ENCODE measurements at regions not wholly inside any gene's neighbourhood (a gene's known extent, or its start where the extent isn't known, plus 50 kb on each side); places are given as distances from the start of the nearest gene placed in this dataset.

DNA sequence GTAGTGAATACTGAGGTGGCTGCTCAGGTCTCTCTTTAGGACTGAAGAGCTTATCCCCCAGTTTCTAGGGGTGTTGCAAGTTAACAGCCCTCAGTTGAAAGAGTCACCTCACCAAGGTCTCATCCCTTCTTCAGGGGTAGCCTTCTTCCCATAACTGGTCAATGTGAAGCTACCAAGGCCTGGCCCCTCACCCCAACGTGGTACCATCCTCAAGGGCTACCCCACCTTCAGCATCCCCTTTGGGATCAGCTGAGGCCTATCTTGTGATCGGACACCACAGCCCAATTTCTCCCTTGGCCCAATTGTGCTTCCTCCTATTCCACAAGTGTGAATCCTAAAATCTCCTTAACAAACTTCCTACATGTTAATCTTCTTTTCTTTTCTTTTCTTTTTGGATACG is 289.5 kb upstream of the MKLN1 start:
- Histone ChIP-seq H3K9ac (ENCODE audit: low read length) (peak overlapping the region; percentile 17), H3K14ac (ENCODE audit: low read length in 2 of 2) (no peak overlapping the region), H4K91ac (ENCODE audit: low read length) (no peak overlapping the region), H3K4me3 (ENCODE audit: insufficient read depth in 1 of 2, low read depth in 1 of 2, low read length in 2 of 2) (no peak overlapping the region), H3K18ac (ENCODE audit: low read depth in 1 of 2, low read length in 2 of 2) (no peak overlapping the region), H2AK5ac (ENCODE audit: low read length, severe bottlenecking) (no peak overlapping the region), H2BK5ac (ENCODE audit: low read depth, low read length, poor library complexity, severe bottlenecking) (no peak overlapping the region), H2BK120ac (ENCODE audit: low read depth, low read length) (no peak overlapping the region), H3K36me3 (ENCODE audit: control insufficient read depth in 1 of 2, insufficient read depth in 2 of 2, low read depth in 1 of 2, low read length in 2 of 2) (peaks cover 0 to 56% of the 10 kb centered on the region in 2 experiments), H3K4me1 (ENCODE audit: control insufficient read depth, insufficient read depth, low read depth, low read length) (peaks cover 9% of the 10 kb centered on the region), H3K79me1 (replicated peaks; ENCODE audit: low read length, poor library complexity, severe bottlenecking) (peaks cover 12% of the 10 kb centered on the region), H3K4me2 (ENCODE audit: low read length, poor library complexity, severe bottlenecking) (no peak overlapping the region), H3K27me3 (ENCODE audit: control insufficient read depth in 1 of 2, insufficient read depth in 1 of 2, low read length in 2 of 2) (no peaks in the 10 kb centered on the region), H4K8ac (ENCODE audit: low read length) (no peak overlapping the region), H3K4ac (ENCODE audit: low read depth in 1 of 2, low read length in 2 of 2) (no peak overlapping the region), H3K9me3 (ENCODE audit: control insufficient read depth, low read length) (no peaks in the 10 kb centered on the region), H2BK15ac (ENCODE audit: low read depth, poor library complexity, severe bottlenecking) (no peak overlapping the region), H3K27ac (ENCODE audit: low read length, poor library complexity, severe bottlenecking) (no peak overlapping the region), H2AFZ (ENCODE audit: low read depth, low read length) (no peak overlapping the region), H3K23ac (ENCODE audit: low read length in 2 of 2) (no peak overlapping the region), H2BK12ac (ENCODE audit: low read length in 2 of 2) (peak overlapping the region in 1 of 2 experiments; percentile 73)
- WGBS, result 94% methylated on average over 3 of the region's 3 CpGs
- DNase-seq, result no peak

DNA sequence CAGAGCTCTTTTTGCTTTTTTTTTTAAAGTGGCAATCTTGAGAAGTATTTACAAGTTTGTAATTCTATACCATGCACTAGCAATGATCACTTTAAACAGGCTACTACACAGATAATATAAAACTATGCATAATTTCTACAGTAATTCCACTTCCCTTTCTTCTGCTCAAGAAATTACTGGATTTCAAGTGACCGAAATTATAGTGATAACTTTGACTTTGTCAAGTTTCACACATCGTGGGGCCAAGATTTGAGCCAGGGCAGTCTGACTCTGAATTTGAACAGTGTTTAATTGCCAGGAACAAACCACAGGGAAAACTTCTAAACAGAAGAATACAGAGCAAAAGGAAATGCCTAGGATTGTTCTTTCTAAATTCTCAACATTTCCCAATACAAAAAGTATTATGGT is 288.3 kb upstream of the MKLN1 start:
- peaks cover 9% of the 10 kb centered on the region for H3K79me1 ChIP-seq (replicated peaks; ENCODE audit: low read length, poor library complexity, severe bottlenecking)
- no peak overlapping the region for H2BK120ac ChIP-seq (ENCODE audit: low read depth, low read length)
- H3K9ac ChIP-seq (ENCODE audit: low read length), result peak overlapping the region; percentile 60
- WGBS, result 61% methylated on average over 2 of the region's 2 CpGs
- H3K36me3 ChIP-seq (ENCODE audit: control insufficient read depth in 1 of 2, insufficient read depth in 2 of 2, low read depth in 1 of 2, low read length in 2 of 2), result peaks cover 0 to 47% of the 10 kb centered on the region in 2 experiments
- H2AK5ac ChIP-seq (ENCODE audit: low read length, severe bottlenecking), result no peak overlapping the region
- no peak overlapping the region for H3K23ac ChIP-seq (ENCODE audit: low read length in 2 of 2)
- H2BK15ac ChIP-seq (ENCODE audit: low read depth, poor library complexity, severe bottlenecking), result no peak overlapping the region
- no peak overlapping the region for H3K14ac ChIP-seq (ENCODE audit: low read length in 2 of 2)
- H4K8ac ChIP-seq (ENCODE audit: low read length), result no peak overlapping the region
- H3K27ac ChIP-seq (ENCODE audit: low read length, poor library complexity, severe bottlenecking), result no peak overlapping the region
- peaks cover 7% of the 10 kb centered on the region for H3K4me1 ChIP-seq (ENCODE audit: control insufficient read depth, insufficient read depth, low read depth, low read length)
- H3K9me3 ChIP-seq (ENCODE audit: control insufficient read depth, low read length), result no peaks in the 10 kb centered on the region
- H4K91ac ChIP-seq (ENCODE audit: low read length), result no peak overlapping the region
- H3K18ac ChIP-seq (ENCODE audit: low read depth in 1 of 2, low read length in 2 of 2), result no peak overlapping the region
- H2BK5ac ChIP-seq (ENCODE audit: low read depth, low read length, poor library complexity, severe bottlenecking), result no peak overlapping the region
- no peak overlapping the region for H2AFZ ChIP-seq (ENCODE audit: low read depth, low read length)
- H3K4me2 ChIP-seq (ENCODE audit: low read length, poor library complexity, severe bottlenecking), result no peak overlapping the region
- DNase-seq, result no peak
- no peaks in the 10 kb centered on the region for H3K27me3 ChIP-seq (ENCODE audit: control insufficient read depth in 1 of 2, insufficient read depth in 1 of 2, low read length in 2 of 2)
- no peak overlapping the region for H3K4me3 ChIP-seq (ENCODE audit: insufficient read depth in 1 of 2, low read depth in 1 of 2, low read length in 2 of 2)
- H2BK12ac ChIP-seq (ENCODE audit: low read length in 2 of 2), result no peak overlapping the region
- H3K4ac ChIP-seq (ENCODE audit: low read depth in 1 of 2, low read length in 2 of 2), result no peak overlapping the region

DNA sequence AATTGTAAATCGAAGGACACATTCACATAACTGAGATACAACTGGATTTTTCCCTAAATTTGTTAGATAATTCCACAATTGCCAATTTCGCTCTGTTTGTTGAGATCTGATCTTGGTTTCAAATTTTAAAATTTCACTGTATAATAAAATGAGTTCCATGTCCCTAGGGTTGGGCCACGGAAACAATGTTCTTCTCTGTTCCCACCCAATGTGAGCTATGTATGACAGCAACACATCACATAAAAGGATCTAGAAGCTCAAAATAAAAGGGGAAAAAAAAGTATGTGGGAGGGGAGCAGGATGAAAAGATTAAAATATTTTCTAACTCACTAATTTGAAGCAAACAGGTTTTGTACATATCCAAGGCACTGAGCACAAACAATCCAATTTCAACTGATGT is 287.8 kb upstream of the MKLN1 start:
- Histone ChIP-seq H2BK5ac (ENCODE audit: low read depth, low read length, poor library complexity, severe bottlenecking) (no peak overlapping the region), H3K9ac (ENCODE audit: low read length) (peak overlapping the region; percentile 60), H2BK12ac (ENCODE audit: low read length in 2 of 2) (no peak overlapping the region), H3K14ac (ENCODE audit: low read length in 2 of 2) (no peak overlapping the region), H3K23ac (ENCODE audit: low read length in 2 of 2) (no peak overlapping the region), H2AFZ (ENCODE audit: low read depth, low read length) (no peak overlapping the region), H3K4me1 (ENCODE audit: control insufficient read depth, insufficient read depth, low read depth, low read length) (peaks cover 7% of the 10 kb centered on the region), H3K27ac (ENCODE audit: low read length, poor library complexity, severe bottlenecking) (no peak overlapping the region), H3K4me3 (ENCODE audit: insufficient read depth in 1 of 2, low read depth in 1 of 2, low read length in 2 of 2) (peak overlapping the region in 1 of 2 experiments; percentile 32), H4K91ac (ENCODE audit: low read length) (no peak overlapping the region), H3K27me3 (ENCODE audit: control insufficient read depth in 1 of 2, insufficient read depth in 1 of 2, low read length in 2 of 2) (no peaks in the 10 kb centered on the region), H3K4me2 (ENCODE audit: low read length, poor library complexity, severe bottlenecking) (no peak overlapping the region), H4K8ac (ENCODE audit: low read length) (no peak overlapping the region), H3K36me3 (ENCODE audit: control insufficient read depth in 1 of 2, insufficient read depth in 2 of 2, low read depth in 1 of 2, low read length in 2 of 2) (peaks cover 0 to 47% of the 10 kb centered on the region in 2 experiments), H2BK15ac (ENCODE audit: low read depth, poor library complexity, severe bottlenecking) (no peak overlapping the region), H2BK120ac (ENCODE audit: low read depth, low read length) (no peak overlapping the region), H3K18ac (ENCODE audit: low read depth in 1 of 2, low read length in 2 of 2) (peak overlapping the region in 1 of 2 experiments; percentile 62), H2AK5ac (ENCODE audit: low read length, severe bottlenecking) (no peak overlapping the region), H3K4ac (ENCODE audit: low read depth in 1 of 2, low read length in 2 of 2) (no peak overlapping the region), H3K79me1 (replicated peaks; ENCODE audit: low read length, poor library complexity, severe bottlenecking) (peaks cover 10% of the 10 kb centered on the region), H3K9me3 (ENCODE audit: control insufficient read depth, low read length) (no peaks in the 10 kb centered on the region)
- WGBS, result 80% methylated on average over 1 of the region's 3 CpGs
- no peak for DNase-seq

DNA sequence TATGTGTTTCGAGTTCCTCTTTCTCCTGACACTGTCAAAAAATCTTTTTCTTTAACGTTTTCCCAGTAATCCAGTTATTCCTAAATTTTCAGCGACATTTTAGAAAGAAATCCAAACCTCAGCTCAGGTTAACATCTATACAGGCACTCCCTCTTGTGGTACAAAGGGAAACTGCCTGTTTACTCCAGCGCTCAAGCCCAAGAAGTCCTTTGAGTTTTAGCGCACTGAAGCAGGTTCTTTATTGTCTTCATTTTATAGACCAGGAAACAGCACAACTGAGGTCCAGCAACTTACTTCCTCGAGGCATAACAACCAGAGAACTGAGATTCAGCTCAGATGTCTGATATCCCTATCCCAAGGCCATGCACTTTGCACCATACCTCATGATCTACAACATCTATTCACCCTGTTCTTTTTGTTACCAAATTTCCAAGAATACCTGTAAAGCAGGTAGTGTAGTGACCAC is 287.2 kb upstream of the MKLN1 start:
- no peak overlapping the region for H4K8ac ChIP-seq (ENCODE audit: low read length)
- no peak overlapping the region for H3K14ac ChIP-seq (ENCODE audit: low read length in 2 of 2)

More for the DNA sequence above, 287.2 kb upstream of the MKLN1 start:
- Histone ChIP-seq H3K4ac (ENCODE audit: low read depth in 1 of 2, low read length in 2 of 2) (no peak overlapping the region), H3K36me3 (ENCODE audit: control insufficient read depth in 1 of 2, insufficient read depth in 2 of 2, low read depth in 1 of 2, low read length in 2 of 2) (peaks cover 0 to 54% of the 10 kb centered on the region in 2 experiments), H2BK15ac (ENCODE audit: low read depth, poor library complexity, severe bottlenecking) (no peak overlapping the region), H3K9ac (ENCODE audit: low read length) (peak overlapping the region; percentile 60), H3K27me3 (ENCODE audit: control insufficient read depth in 1 of 2, insufficient read depth in 1 of 2, low read length in 2 of 2) (no peaks in the 10 kb centered on the region), H3K4me2 (ENCODE audit: low read length, poor library complexity, severe bottlenecking) (no peak overlapping the region), H2BK120ac (ENCODE audit: low read depth, low read length) (no peak overlapping the region), H3K4me3 (ENCODE audit: insufficient read depth in 1 of 2, low read depth in 1 of 2, low read length in 2 of 2) (no peak overlapping the region), H3K23ac (ENCODE audit: low read length in 2 of 2) (no peak overlapping the region), H3K27ac (ENCODE audit: low read length, poor library complexity, severe bottlenecking) (no peak overlapping the region), H3K9me3 (ENCODE audit: control insufficient read depth, low read length) (peaks cover 2% of the 10 kb centered on the region), H4K91ac (ENCODE audit: low read length) (no peak overlapping the region), H2AFZ (ENCODE audit: low read depth, low read length) (no peak overlapping the region), H2AK5ac (ENCODE audit: low read length, severe bottlenecking) (no peak overlapping the region), H3K4me1 (ENCODE audit: control insufficient read depth, insufficient read depth, low read depth, low read length) (peaks cover 7% of the 10 kb centered on the region), H3K79me1 (replicated peaks; ENCODE audit: low read length, poor library complexity, severe bottlenecking) (peaks cover 11% of the 10 kb centered on the region), H2BK12ac (ENCODE audit: low read length in 2 of 2) (no peak overlapping the region), H2BK5ac (ENCODE audit: low read depth, low read length, poor library complexity, severe bottlenecking) (no peak overlapping the region), H3K18ac (ENCODE audit: low read depth in 1 of 2, low read length in 2 of 2) (no peak overlapping the region)
- 9% methylated on average over 6 of the region's 6 CpGs for WGBS
- DNase-seq, result peak; percentile 76

Data from mesenchymal stem cell (in vitro differentiated cells and primary cell).